Urothelium cell line (cell line): ENCODE measurements at regions not wholly inside any gene's neighbourhood (a gene's known extent, or its start where the extent isn't known, plus 50 kb on each side); places are given as distances from the start of the nearest gene placed in this dataset.
A peak's percentile ranks its signal among the peaks of the same experiment; 100 is the strongest.

Source experiments
- DNase-seq: peaks from one replicate; pipeline ENCODE4 v3.0.0; 2011; ENCODE audit warnings: low spot score, mixed read lengths
- FAIRE-seq: peaks from 2 replicates; lab custom pipeline; 2011; peaks lifted over from hg19 to GRCh38; lab: Jason Lieb, UNC

- no peak for FAIRE-seq
Measured at GRCh38 chr18:76258209-76258608, 236.8 kb downstream of the ZNF516 start.

GRCh38 chr18:76255070-76255683 lies 239.9 kb downstream of the ZNF516 start:
- FAIRE-seq (no peak), DNase-seq (peak; percentile 39)

More at GRCh38 chr18:76258209-76258608, 236.8 kb downstream of the ZNF516 start:
- no peak for DNase-seq

GRCh38 chr18:76252880-76253279 lies 242.2 kb downstream of the ZNF516 start:
- no peak for FAIRE-seq
- DNase-seq, result no peak

DNA sequence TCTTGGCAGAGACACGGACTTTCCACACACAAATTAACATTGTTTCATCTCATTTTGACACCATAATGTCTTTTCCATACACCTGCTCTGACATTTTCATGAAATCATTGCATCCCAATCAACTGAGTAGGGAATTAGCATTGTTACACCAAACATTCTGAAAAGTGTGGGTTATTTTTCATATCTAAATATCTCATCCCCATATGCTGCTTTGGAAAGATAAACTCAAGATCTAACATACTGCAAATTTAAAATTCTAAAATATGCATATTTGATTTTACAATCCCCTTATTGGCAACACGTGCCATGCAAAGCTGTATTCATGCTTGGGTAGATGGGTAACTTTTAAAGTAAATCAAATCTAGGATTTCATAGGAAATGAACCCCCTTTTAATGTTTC lies 242.9 kb downstream of the ZNF516 start:
- DNase-seq (no peak), FAIRE-seq (no peak)

DNA sequence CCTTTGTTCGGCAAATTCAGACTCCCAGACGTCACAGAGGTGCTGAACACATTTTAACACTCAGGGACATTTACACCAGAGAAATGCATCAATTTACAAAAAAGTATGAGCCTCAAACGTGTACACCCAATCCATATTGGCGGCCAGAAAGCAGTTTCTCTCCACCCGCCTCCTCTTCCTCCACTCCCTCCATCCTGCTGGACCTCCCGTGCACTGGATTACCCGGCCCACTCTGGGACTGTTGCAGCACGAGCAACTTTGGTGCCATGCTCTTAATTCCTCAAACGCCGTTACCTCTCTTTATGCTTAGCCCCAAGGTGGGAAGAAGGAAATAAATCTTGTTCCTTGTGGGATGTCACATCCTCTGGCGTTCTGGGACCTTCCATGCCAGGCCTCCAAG lies 243.4 kb downstream of the ZNF516 start:
- no peak for FAIRE-seq
- no peak for DNase-seq

- DNase-seq, result no peak
- no peak for FAIRE-seq
Measured at GRCh38 chr18:76246590-76246989, 248.5 kb downstream of the ZNF516 start.

GRCh38 chr18:76234676-76235060 lies 260.4 kb downstream of the ZNF516 start:
- FAIRE-seq, result no peak
- DNase-seq, result no peak

- FAIRE-seq (no peak), DNase-seq (no peak)
Measured at GRCh38 chr18:76233876-76234675, 261.0 kb downstream of the ZNF516 start.

- FAIRE-seq (no peak), DNase-seq (no peak)
Measured at GRCh38 chr18:76233406-76233805, 261.6 kb downstream of the ZNF516 start.

DNA sequence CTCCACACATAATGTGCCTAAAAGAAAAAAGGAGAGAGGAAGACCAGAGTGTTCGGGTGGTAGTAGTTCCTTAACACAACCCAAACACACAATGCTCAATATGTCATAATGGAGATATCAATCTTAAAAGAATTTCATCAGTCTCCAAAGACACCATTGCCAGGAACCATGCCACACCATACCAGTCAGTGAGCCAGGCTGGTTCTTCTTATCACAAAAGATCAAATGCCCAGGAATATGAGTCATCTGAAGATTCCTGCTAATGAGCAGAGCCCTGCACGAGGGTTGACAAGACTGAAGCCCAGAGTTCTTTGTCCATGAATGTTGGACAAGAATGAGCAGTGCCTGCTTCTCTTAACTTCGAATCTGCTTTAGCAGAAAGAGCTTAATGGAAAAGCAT lies 262.3 kb downstream of the ZNF516 start:
- DNase-seq (no peak), FAIRE-seq (no peak)

- DNase-seq (no peak), FAIRE-seq (no peak)
Measured at GRCh38 chr18:76232010-76232409, 263.0 kb downstream of the ZNF516 start.

- no peak for FAIRE-seq
- DNase-seq, result no peak
Measured at GRCh38 chr18:76231402-76231801, 263.6 kb downstream of the ZNF516 start.

- no peak for FAIRE-seq
- DNase-seq, result no peak
Measured at GRCh38 chr18:76230791-76231190, 264.3 kb downstream of the ZNF516 start.

DNA sequence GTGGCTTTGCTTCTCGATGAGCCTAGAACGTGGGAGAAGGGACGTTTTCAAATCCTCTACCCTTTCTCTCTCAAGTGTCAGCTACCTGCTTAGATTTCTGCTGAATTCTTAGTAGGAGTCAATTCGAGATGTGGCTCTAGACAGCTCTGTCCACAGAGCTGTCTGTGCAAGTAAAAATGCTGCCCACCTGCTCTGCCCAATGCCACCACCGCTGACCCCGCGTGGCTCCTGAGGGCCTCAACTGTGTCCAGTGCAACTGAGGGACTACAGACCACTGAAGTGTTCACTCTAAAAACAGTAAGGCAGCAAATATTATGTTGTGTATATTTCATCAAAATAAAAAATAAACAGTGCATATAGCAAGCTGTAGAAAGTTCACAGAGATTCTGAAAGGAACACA lies 266.3 kb downstream of the ZNF516 start:
- no peak for DNase-seq
- no peak for FAIRE-seq

GRCh38 chr18:76227759-76228158 lies 267.3 kb downstream of the ZNF516 start:
- no peak for DNase-seq
- FAIRE-seq, result no peak

DNA sequence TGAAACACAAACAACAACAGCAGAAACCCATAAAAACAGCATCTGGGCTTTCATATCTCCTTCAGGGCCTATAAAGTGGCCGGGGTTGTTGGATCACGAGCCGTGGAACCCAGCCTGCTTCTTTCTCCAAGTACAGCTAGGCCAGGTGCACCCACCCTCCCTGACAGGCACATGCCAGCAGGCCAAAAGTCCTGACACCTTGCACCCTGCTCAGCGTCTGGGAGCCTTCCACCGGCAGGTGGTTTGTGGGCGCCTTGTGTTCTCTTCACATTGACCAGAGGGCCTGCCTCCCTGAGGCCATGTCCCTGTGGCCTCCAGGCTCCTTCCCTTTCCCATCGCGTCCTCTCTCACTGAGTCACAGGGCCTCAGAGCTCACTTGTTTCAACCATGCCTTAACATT lies 271.6 kb downstream of the ZNF516 start:
- FAIRE-seq, result no peak

DNA sequence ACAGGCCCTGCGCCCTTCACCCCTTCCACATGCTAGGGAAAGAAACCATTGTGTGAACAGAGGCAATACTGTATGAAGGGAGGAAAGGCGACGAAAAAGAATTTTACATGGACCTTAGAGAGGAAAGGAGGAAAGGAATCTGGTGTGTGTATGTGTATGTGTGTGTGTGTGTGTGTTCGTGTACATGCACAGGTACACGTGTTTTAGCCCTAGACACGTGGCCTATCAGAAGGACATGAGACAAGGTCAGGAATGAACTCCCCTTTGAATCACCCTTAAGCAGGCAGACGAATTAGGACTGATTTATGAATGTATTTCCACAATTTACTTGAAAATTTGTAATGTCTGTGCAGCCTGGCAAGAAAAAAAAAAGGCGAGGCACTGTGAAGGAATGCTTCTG lies 276.0 kb downstream of the ZNF516 start:
- no peak for FAIRE-seq
- no peak for DNase-seq

More for the DNA sequence above, 271.6 kb downstream of the ZNF516 start:
- DNase-seq, result no peak

GRCh38 chr18:76216096-76216495 lies 278.9 kb downstream of the ZNF516 start:
- FAIRE-seq, result no peak
- no peak for DNase-seq

- FAIRE-seq (no peak), DNase-seq (no peak)
Measured at GRCh38 chr18:76213991-76214390, 281.1 kb downstream of the ZNF516 start.

DNA sequence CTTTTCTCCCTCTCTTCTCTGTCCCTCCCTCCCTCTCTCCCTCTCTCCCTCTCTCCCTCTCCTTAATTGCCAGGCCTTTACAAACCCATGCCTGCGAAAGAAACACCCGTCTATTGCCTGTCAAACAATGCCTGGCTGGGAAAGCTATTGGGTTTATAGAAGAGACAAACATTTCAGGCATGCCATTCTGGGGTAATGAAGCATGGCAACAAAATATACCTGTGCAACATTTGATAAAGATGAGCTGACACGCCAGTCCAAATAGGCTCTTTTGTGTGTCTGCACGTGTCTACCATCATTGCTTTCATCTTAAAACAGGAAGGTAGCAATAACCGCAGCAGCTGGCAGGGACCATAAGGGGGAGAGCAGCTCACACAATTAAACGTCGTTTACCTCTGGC lies 282.1 kb downstream of the ZNF516 start:
- no peak for FAIRE-seq
- DNase-seq, result no peak

GRCh38 chr18:76209597-76209996 lies 285.4 kb downstream of the ZNF516 start:
- peak; percentile 30 for DNase-seq
- FAIRE-seq, result no peak

DNA sequence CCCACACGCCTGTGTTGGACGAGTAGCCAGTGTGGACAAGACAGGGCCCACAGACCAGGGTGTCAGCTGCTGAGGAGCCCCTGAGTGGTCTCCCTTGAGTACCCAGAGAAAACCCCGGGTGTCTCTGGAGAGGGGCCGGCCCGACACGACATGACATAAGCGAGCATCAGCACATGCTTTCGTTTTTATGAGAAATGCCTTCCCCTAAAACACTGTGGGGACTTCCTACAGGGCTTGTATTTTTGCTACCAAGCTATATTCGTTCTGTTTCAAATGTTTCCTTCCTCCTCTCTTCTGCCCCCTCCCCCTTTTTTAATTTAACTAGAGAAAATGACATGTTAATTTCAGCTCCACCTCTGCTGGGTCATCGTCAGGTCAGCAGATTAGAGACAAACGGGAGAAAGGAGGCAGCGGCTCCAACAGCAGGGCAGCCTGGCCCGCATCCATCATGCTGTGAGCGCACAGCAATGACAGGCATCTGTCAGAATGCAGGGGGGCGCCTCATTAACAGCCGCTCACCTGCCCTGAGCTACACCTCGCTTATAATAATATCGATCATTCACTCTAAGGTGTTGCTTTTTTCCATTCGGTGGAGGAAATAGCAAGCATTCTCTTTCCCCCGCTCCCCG lies 286.2 kb downstream of the ZNF516 start:
- FAIRE-seq, result no peak
- peak; percentile 28 for DNase-seq
